ENCODE measurements at regions not wholly inside any gene's neighbourhood (a gene's known extent, or its start where the extent isn't known, plus 50 kb on each side); places are given as distances from the start of the nearest gene placed in this dataset.

DNA sequence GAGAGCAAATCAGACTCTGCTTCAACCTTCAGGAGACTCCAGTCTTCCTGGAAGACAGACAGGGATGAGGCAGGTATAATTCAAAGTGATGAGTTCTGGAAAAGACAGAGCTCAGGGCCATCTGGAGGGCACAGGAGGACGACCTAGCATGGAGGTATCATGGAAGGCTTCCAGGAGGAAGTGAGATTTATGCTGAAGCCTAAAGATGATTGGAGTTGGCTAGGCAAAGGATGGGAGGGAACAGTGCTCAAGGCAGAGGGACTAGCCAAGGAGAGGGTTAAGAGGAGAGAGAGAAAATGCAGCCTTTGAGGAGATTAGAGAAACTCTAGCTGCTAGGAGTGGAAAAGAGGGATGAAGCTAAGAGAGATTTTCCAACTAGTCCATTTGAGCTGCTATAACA is 438.5 kb downstream of the MED13L start:
- TF ChIP-seq, protein P1, sequence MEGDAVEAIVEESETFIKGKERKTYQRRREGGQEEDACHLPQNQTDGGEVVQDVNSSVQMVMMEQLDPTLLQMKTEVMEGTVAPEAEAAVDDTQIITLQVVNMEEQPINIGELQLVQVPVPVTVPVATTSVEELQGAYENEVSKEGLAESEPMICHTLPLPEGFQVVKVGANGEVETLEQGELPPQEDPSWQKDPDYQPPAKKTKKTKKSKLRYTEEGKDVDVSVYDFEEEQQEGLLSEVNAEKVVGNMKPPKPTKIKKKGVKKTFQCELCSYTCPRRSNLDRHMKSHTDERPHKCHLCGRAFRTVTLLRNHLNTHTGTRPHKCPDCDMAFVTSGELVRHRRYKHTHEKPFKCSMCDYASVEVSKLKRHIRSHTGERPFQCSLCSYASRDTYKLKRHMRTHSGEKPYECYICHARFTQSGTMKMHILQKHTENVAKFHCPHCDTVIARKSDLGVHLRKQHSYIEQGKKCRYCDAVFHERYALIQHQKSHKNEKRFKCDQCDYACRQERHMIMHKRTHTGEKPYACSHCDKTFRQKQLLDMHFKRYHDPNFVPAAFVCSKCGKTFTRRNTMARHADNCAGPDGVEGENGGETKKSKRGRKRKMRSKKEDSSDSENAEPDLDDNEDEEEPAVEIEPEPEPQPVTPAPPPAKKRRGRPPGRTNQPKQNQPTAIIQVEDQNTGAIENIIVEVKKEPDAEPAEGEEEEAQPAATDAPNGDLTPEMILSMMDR (IDR thresholded peaks at IDR 0.05): no peak
- POLR2A ChIA-PET: no interaction called here
- DNase-seq: no peak

DNA sequence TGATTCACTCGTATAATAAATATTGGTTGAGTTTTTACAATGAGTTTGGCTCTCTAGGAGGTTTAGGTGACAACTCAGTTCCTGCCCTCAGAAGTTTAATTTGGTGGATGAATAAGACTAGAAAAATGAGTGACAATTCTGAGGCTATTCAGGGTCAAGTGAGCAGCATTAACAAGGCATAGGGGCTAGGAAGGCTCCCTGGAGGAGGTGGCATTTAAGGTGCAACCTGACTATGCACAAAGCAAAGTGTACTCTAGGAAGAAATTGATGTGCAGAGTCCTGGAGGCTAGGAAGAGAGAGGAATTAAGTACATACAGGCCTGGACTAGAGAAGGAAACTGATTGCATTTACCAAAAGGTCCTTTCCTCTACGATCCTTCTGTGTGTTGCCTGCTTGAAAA is 440.3 kb downstream of the MED13L start:
- DNase-seq (no peak), ATAC-seq (ENCODE audit: low read depth) (no peak)
- intact Hi-C loops (cut with micrococcal nuclease): no loop called here
- Mint-ChIP-seq H3K27ac (no peak overlapping the region), H3K36me3 (ENCODE audit: low read depth) (no peaks in the 10 kb centered on the region), H3K27me3 (peaks cover 4% of the 10 kb centered on the region), H3K9me3 (no peaks in the 10 kb centered on the region), H3K4me1 (no peaks in the 10 kb centered on the region), H3K4me3 (no peak overlapping the region)
- ChIA-PET CTCF (no interaction called here), POLR2A (no interaction called here)
- TF ChIP-seq, protein P1 (IDR thresholded peaks at IDR 0.05): no peak

More for the DNA sequence above, 438.5 kb downstream of the MED13L start:
- Mint-ChIP-seq H3K36me3 (ENCODE audit: low read depth) (no peaks in the 10 kb centered on the region), H3K27me3 (peaks cover 6% of the 10 kb centered on the region), H3K4me1 (no peaks in the 10 kb centered on the region), H3K9me3 (no peaks in the 10 kb centered on the region), H3K4me3 (no peak overlapping the region), H3K27ac (no peak overlapping the region)
- CTCF ChIA-PET: no interaction called here
- intact Hi-C loops (cut with micrococcal nuclease): no loop called here
- ATAC-seq (ENCODE audit: low read depth): no peak

DNA sequence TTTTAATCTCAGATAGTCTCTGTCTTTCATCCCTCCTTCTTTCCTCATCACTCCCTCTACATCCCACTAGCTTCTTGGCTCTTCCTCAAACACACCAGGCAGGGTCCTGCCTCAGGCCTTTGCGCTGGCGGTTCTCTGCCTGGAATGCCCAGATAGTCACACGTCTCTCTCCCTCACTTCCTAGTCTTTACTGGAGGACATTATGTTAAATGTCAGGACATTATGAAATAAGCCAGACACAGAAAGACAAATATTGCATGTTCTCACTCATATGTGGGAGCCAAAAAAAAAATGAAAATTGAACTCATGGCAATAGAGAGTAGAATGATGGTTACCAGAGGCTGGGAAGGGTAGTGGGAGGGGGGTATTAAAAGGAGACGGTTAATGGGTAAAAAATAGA is 442.0 kb downstream of the MED13L start:
- TF ChIP-seq, protein P1 (IDR thresholded peaks at IDR 0.05): no peak
- CTCF ChIA-PET: no interaction called here
- ATAC-seq (ENCODE audit: low read depth) (no peak), DNase-seq (no peak)
- H3K9me3 Mint-ChIP-seq: no peaks in the 10 kb centered on the region
- H3K36me3 Mint-ChIP-seq (ENCODE audit: low read depth): no peaks in the 10 kb centered on the region
- intact Hi-C loops (cut with micrococcal nuclease): no loop called here
- no peaks in the 10 kb centered on the region for H3K4me1 Mint-ChIP-seq
- no peak overlapping the region for H3K4me3 Mint-ChIP-seq
- POLR2A ChIA-PET: no interaction called here
- H3K27ac Mint-ChIP-seq: no peak overlapping the region
- peaks cover 4% of the 10 kb centered on the region for H3K27me3 Mint-ChIP-seq

DNA sequence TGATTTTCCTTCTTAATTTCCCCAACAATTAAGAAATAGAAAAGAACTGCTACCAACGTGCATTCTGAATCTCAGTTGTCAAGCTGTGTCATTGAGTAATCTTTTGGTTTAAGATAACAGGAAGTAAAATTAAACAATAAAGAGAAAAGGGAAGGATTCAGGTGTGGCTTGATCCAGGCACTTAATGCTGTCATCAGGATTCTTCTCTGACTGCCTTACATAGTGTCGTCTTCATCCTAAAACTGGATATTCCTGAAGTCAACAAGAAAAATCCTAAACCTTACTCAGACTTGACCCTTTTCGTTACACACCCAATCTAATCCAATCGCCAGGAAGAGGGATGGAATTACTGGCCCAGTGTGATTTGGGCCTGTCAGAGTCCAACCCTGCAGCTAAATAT is 443.8 kb downstream of the MED13L start:
- Mint-ChIP-seq H3K27me3 (peaks cover 1% of the 10 kb centered on the region), H3K4me1 (no peaks in the 10 kb centered on the region), H3K27ac (no peak overlapping the region), H3K36me3 (ENCODE audit: low read depth) (no peaks in the 10 kb centered on the region), H3K9me3 (no peaks in the 10 kb centered on the region), H3K4me3 (no peak overlapping the region)
- TF ChIP-seq, protein P1 (IDR thresholded peaks at IDR 0.05): no peak
- ChIA-PET CTCF (no interaction called here), POLR2A (no interaction called here)
- intact Hi-C loops (cut with micrococcal nuclease): no loop called here
- ATAC-seq (ENCODE audit: low read depth) (no peak), DNase-seq (no peak)

DNA sequence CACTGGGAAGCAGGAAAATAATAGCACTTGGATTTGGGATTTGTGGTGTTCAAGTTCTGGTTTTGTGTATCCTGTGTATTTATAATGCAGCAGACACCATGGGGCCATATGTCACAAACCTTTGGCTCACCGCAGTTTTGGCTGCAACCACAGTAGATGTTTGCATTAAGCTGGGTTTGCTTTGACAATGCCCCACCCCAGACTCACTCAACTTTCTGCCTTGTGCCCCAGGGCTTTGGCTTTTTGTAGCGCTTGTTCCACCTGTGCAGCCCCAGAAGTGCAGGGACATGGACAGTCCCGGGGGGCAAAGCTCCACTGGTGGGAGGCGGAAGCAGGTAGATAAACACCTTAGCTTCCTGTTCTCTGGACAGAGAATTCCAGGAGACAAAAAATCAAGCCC is 446.9 kb downstream of the MED13L start:
- ChIA-PET POLR2A (no interaction called here), CTCF (no interaction called here)
- ATAC-seq (ENCODE audit: low read depth) (no peak), DNase-seq (no peak)
- Mint-ChIP-seq H3K4me1 (no peaks in the 10 kb centered on the region), H3K9me3 (peaks cover 4% of the 10 kb centered on the region), H3K36me3 (ENCODE audit: low read depth) (no peaks in the 10 kb centered on the region), H3K4me3 (no peak overlapping the region), H3K27ac (no peak overlapping the region), H3K27me3 (peaks cover 1% of the 10 kb centered on the region)
- TF ChIP-seq, protein P1 (IDR thresholded peaks at IDR 0.05): no peak
- intact Hi-C loops (cut with micrococcal nuclease): no loop called here

Measured in activated B cell treated with CpG ODN at 0.5 μM for 24 hours (primary cell).